ENCODE measurements at regions not wholly inside any gene's neighbourhood (a gene's known extent, or its start where the extent isn't known, plus 50 kb on each side); places are given as distances from the start of the nearest gene placed in this dataset.

DNA sequence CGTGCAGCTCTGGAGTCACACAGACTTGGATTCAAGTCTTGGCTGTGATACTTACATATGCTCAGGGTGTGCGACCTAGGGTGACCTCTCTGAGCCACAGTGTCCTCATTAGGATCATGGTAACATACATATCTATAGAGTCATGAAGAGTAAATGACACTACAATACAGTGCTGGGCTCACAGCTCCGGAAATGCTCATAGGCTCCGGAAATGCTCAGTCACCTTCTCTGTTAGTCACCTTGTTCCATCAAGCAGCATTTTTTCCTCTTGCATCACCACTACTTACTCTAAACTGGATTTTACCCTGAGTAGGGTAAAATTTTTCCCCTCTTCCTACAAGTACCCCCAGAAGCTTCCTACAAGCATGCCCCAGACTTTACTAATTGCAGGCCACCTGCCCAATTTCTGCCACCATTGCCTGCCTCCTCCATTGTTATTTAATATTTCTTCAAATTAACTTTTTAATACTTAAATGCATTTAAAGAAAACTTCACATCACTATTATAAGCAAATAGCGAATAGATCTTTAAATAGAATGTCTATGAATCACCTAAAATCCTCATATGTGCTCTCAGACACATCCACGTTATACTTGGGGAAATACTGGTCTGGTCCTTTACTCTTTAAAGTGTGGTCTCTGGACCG lies 147.6 kb upstream of the SPRY4 start:
- ChIA-PET POLR2A (interaction anchor here (0.6 to 0.9 kb wide), 5 partner anchors 9 to 150 kb away, joined by 3 read pairs; partner anchors contain the start of gene SPRY4), CTCF (interaction anchor here (0.8 kb wide), 1 partner anchor 320 kb away, joined by 3 read pairs; no protein-coding TSS in a partner anchor)
- H3K4me3 Mint-ChIP-seq (ENCODE audit: unreplicated experiment) = no peak overlapping the region
- no peaks in the 10 kb centered on the region for H3K9me3 Mint-ChIP-seq (ENCODE audit: unreplicated experiment)
- TF ChIP-seq, protein P1, sequence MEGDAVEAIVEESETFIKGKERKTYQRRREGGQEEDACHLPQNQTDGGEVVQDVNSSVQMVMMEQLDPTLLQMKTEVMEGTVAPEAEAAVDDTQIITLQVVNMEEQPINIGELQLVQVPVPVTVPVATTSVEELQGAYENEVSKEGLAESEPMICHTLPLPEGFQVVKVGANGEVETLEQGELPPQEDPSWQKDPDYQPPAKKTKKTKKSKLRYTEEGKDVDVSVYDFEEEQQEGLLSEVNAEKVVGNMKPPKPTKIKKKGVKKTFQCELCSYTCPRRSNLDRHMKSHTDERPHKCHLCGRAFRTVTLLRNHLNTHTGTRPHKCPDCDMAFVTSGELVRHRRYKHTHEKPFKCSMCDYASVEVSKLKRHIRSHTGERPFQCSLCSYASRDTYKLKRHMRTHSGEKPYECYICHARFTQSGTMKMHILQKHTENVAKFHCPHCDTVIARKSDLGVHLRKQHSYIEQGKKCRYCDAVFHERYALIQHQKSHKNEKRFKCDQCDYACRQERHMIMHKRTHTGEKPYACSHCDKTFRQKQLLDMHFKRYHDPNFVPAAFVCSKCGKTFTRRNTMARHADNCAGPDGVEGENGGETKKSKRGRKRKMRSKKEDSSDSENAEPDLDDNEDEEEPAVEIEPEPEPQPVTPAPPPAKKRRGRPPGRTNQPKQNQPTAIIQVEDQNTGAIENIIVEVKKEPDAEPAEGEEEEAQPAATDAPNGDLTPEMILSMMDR (IDR thresholded peaks at IDR 0.05; ENCODE audit: unreplicated experiment) = no peak
- H3K27me3 Mint-ChIP-seq (ENCODE audit: insufficient read depth, unreplicated experiment) = no peaks in the 10 kb centered on the region
- intact Hi-C loops (cut with micrococcal nuclease) = loop anchor here (2.0 kb wide), 2 partner anchors 76 to 148 kb away; partner anchors contain the start of gene SPRY4
- no TSS peak for BruUV-seq (replicated peaks)
- peaks cover 30% of the 10 kb centered on the region for H3K4me1 Mint-ChIP-seq (ENCODE audit: insufficient read depth, unreplicated experiment)
- DNase-seq (ENCODE audit: unreplicated experiment) = peak; percentile 91
- no peaks in the 10 kb centered on the region for H3K36me3 Mint-ChIP-seq (ENCODE audit: insufficient read depth, unreplicated experiment)
- peak overlapping the region; percentile 84 for H3K27ac Mint-ChIP-seq (ENCODE audit: low read depth, unreplicated experiment)

DNA sequence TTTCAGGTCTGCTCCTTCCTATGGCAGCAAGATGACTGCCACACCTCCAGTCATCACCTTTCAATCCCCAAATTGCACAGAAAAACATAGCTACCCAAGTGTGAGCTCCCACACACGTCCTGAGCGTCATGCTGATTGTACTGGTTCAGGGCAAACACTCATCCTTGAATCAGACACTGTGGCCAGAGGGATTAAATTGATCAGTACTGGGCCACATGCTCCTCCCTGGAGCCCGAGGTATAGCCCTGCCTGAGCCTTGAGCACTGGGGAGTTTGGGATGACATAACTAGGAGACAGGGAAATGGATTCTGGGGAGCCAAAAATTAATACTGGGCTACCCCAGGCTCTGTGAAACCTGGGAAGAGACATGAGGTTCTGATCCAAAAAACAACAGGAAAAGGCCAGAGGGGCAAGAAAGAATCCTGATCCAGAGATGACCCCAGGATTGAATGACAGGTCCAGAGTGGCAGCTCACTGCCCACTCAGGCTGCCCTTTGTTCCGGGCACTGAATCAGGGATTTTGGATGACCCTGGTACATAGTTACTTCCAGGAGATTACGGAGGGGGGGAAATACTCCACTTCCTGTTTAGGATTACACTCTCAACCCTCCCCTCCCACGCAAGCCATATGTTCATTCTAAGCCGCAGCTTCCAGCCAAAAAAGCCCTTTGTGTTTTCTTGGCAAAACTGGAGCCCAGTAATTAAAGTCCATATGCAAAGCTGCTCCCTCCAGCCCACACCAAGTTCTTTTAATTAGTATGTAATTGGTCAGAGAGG lies 141.6 kb upstream of the SPRY4 start:
- ChIA-PET POLR2A (no interaction called here), CTCF (interaction anchor here (0.6 to 1.2 kb wide), 2 partner anchors 189 to 775 kb away, joined by 3 to 4 read pairs; no protein-coding TSS in a partner anchor)
- BruUV-seq (replicated peaks) = no TSS peak
- intact Hi-C loops (cut with micrococcal nuclease) = no loop called here
- Mint-ChIP-seq H3K27ac (ENCODE audit: low read depth, unreplicated experiment) (peak overlapping the region; percentile 28), H3K36me3 (ENCODE audit: insufficient read depth, unreplicated experiment) (no peaks in the 10 kb centered on the region), H3K27me3 (ENCODE audit: insufficient read depth, unreplicated experiment) (no peaks in the 10 kb centered on the region), H3K4me1 (ENCODE audit: insufficient read depth, unreplicated experiment) (peaks cover 9% of the 10 kb centered on the region), H3K9me3 (ENCODE audit: unreplicated experiment) (no peaks in the 10 kb centered on the region), H3K4me3 (ENCODE audit: unreplicated experiment) (no peak overlapping the region)
- TF ChIP-seq, protein P1 (IDR thresholded peaks at IDR 0.05; ENCODE audit: unreplicated experiment) = no peak
- peak; percentile 31 for DNase-seq (ENCODE audit: unreplicated experiment)

DNA sequence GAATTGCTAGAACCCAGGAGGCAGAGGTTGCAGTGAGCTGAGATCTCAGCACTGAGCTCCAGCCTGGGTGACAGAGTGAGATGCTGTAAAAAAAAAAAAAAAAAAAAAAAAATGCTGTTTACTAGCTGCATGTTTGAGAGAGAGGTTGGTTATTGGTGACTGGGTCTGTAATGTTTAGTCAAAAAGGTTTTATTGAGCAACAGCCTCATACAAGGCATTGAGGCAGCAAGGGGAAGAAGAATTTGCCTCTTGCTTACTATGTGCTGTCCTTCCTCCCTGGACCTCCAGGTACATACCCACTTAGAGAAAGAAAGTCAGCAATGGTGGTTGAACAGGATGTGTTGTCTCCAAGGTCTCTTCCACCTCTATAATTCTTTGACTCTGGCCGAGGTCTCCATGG lies 140.7 kb upstream of the SPRY4 start:
- H3K4me1 Mint-ChIP-seq (ENCODE audit: insufficient read depth, unreplicated experiment) = peaks cover 9% of the 10 kb centered on the region
- DNase-seq (ENCODE audit: unreplicated experiment) = no peak
- H3K4me3 Mint-ChIP-seq (ENCODE audit: unreplicated experiment) = no peak overlapping the region
- CTCF ChIA-PET = interaction anchor here (0.5 to 0.6 kb wide), 2 partner anchors 28 to 40 kb away, joined by 3 read pairs; no protein-coding TSS in a partner anchor
- intact Hi-C loops (cut with micrococcal nuclease) = no loop called here
- BruUV-seq (replicated peaks) = no TSS peak
- no peaks in the 10 kb centered on the region for H3K9me3 Mint-ChIP-seq (ENCODE audit: unreplicated experiment)
- H3K27ac Mint-ChIP-seq (ENCODE audit: low read depth, unreplicated experiment) = no peak overlapping the region
- no peaks in the 10 kb centered on the region for H3K36me3 Mint-ChIP-seq (ENCODE audit: insufficient read depth, unreplicated experiment)
- TF ChIP-seq, protein P1 (IDR thresholded peaks at IDR 0.05; ENCODE audit: unreplicated experiment) = no peak
- POLR2A ChIA-PET = no interaction called here
- H3K27me3 Mint-ChIP-seq (ENCODE audit: insufficient read depth, unreplicated experiment) = no peaks in the 10 kb centered on the region

GRCh38 chr5:142463904-142464303 lies 139.1 kb upstream of the SPRY4 start:
- TF ChIP-seq, protein P1 (IDR thresholded peaks at IDR 0.05; ENCODE audit: unreplicated experiment) = no peak
- no TSS peak for BruUV-seq (replicated peaks)
- no peaks in the 10 kb centered on the region for H3K36me3 Mint-ChIP-seq (ENCODE audit: insufficient read depth, unreplicated experiment)
- CTCF ChIA-PET = interaction anchor here (1.0 kb wide), 1 partner anchor 23 kb away, joined by 3 read pairs; no protein-coding TSS in a partner anchor
- peaks cover 9% of the 10 kb centered on the region for H3K4me1 Mint-ChIP-seq (ENCODE audit: insufficient read depth, unreplicated experiment)
- intact Hi-C loops (cut with micrococcal nuclease) = no loop called here
- POLR2A ChIA-PET = no interaction called here
- DNase-seq (ENCODE audit: unreplicated experiment) = no peak
- no peak overlapping the region for H3K4me3 Mint-ChIP-seq (ENCODE audit: unreplicated experiment)
- H3K9me3 Mint-ChIP-seq (ENCODE audit: unreplicated experiment) = no peaks in the 10 kb centered on the region
- H3K27ac Mint-ChIP-seq (ENCODE audit: low read depth, unreplicated experiment) = no peak overlapping the region
- H3K27me3 Mint-ChIP-seq (ENCODE audit: insufficient read depth, unreplicated experiment) = no peaks in the 10 kb centered on the region
